AG04449 (cell line): ENCODE measurements at regions not wholly inside any gene's neighbourhood (a gene's known extent, or its start where the extent isn't known, plus 50 kb on each side); places are given as distances from the start of the nearest gene placed in this dataset.

ENCODE experiments used
- CTCF ChIA-PET: fragments of 350-600 bp; formaldehyde crosslinking; extraction: SDS; loops from one replicate; lab custom pipeline; 2021; ENCODE audit warnings: antibody characterized with exemption; lab: Yijun Ruan, JAX
- POLR2A ChIA-PET: fragments of 400-600, 350-600 bp; formaldehyde crosslinking; extraction: SDS; loops from one replicate; lab custom pipeline; 2020; ENCODE audit warnings: antibody characterized with exemption, inconsistent platforms; lab: Yijun Ruan, JAX
- DNase-seq: peaks from one replicate; pipeline ENCODE4 v3.0.0-alpha.2; 2010; ENCODE audit warnings: low read depth, low spot score
- H3K4me3 ChIP-seq: 2 replicates; pipeline ENCODE4 v1.5.1; 2011; ENCODE audit warnings: low read depth, mild to moderate bottlenecking, control low read depth, low read length
- CTCF ChIP-seq: IDR thresholded peaks from one replicate; pipeline ENCODE4 v1.5.1; 2011; ENCODE audit warnings: mild to moderate bottlenecking, moderate library complexity, low read length, control low read depth, inconsistent platforms; ENCODE audit not compliant: insufficient read depth; ENCODE audit errors: missing control alignments

DNA sequence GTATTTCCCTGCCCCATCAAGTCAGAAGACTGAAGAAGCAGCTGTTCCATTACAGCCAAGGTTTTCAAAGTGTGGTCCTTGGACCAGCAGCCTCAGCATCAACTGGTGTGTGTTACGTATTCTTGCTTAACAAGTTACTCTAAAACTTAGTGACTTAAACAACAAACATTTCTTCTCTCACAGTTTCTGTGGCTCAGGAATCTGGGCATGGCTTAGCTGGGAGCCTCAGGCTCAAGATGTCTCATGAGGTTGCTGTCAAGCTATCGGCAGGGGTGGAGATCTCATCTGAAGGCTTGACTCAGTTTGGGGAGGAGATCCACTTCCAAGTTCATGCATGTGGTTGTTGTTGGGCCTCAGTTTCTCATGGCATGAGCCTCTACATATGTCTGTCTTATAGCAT is 174.5 kb downstream of the KTN1 start:
- H3K4me3 ChIP-seq: no peak overlapping the region
- POLR2A ChIA-PET: no interaction called here

GRCh38 chr14:55754871-55755270 is 174.9 kb downstream of the KTN1 start:
- CTCF ChIA-PET: interaction anchor here (2.2 kb wide), 1 partner anchor 21 kb away, joined by 5 read pairs; no protein-coding TSS in a partner anchor

More for the DNA sequence above, 174.5 kb downstream of the KTN1 start:
- CTCF ChIA-PET: interaction anchor here (2.2 kb wide), 1 partner anchor 21 kb away, joined by 5 read pairs; no protein-coding TSS in a partner anchor
- no peak for TF ChIP-seq CTCF
- DNase-seq: no peak

GRCh38 chr14:55756078-55756477 is 176.1 kb downstream of the KTN1 start:
- no peak overlapping the region for H3K4me3 ChIP-seq
- no peak for DNase-seq
- ChIA-PET POLR2A (no interaction called here), CTCF (no interaction called here)
- TF ChIP-seq CTCF: no peak

More at GRCh38 chr14:55754871-55755270, 174.9 kb downstream of the KTN1 start:
- no peak overlapping the region for H3K4me3 ChIP-seq
- no peak for DNase-seq
- no peak for TF ChIP-seq CTCF
- POLR2A ChIA-PET: no interaction called here

- POLR2A ChIA-PET: no interaction called here
- H3K4me3 ChIP-seq: no peak overlapping the region
- DNase-seq: no peak
- CTCF ChIA-PET: no interaction called here
- no peak for TF ChIP-seq CTCF
Observed at GRCh38 chr14:55756557-55756956, 176.6 kb downstream of the KTN1 start.

- POLR2A ChIA-PET: no interaction called here
- CTCF ChIA-PET: interaction anchor here (0.6 kb wide), 1 partner anchor 662 kb away, joined by 3 read pairs; no protein-coding TSS in a partner anchor
Observed at GRCh38 chr14:55758796-55759195, 178.8 kb downstream of the KTN1 start.

More at GRCh38 chr14:55758796-55759195, 178.8 kb downstream of the KTN1 start:
- H3K4me3 ChIP-seq: no peak overlapping the region
- DNase-seq: no peak
- no peak for TF ChIP-seq CTCF
